SU-DHL-6 (cell line): ENCODE measurements at regions not wholly inside any gene's neighbourhood (a gene's known extent, or its start where the extent isn't known, plus 50 kb on each side); places are given as distances from the start of the nearest gene placed in this dataset.

Experiments used
- H2AFZ ChIP-seq: fragments of 200-600 bp; sonication (generic); 2 replicates; pipeline ENCODE4 v1.6.1; 2014; ENCODE audit warnings: low read depth, mild to moderate bottlenecking, moderate library complexity, mixed read lengths, antibody characterized with exemption, low read length; ENCODE audit not compliant: severe bottlenecking
- H3F3A ChIP-seq: fragments of 200-600 bp; shearing (Covaris generic); 2 replicates; pipeline ENCODE4 v1.6.0; 2016; ENCODE audit warnings: antibody characterized with exemption, mild to moderate bottlenecking; ENCODE audit not compliant: insufficient read depth
- H3K27ac ChIP-seq: fragments of 200-600 bp; sonication (generic); 2 replicates; pipeline ENCODE4 v1.5.1; 2016; ENCODE audit warnings: low read depth, mild to moderate bottlenecking, low read length, moderate library complexity, mixed read lengths
- H3K27me3 ChIP-seq: fragments of 200-600 bp; sonication (generic), shearing (Covaris generic); 2 replicates; pipeline ENCODE4 v1.6.0; 2014; ENCODE audit warnings: mild to moderate bottlenecking, low read length
- H3K36me3 ChIP-seq: fragments of 200-600 bp; sonication (generic); 2 replicates; pipeline ENCODE4 v1.6.1; 2014; ENCODE audit warnings: mild to moderate bottlenecking, low read length, mixed read lengths
- H3K4me2 ChIP-seq: fragments of 300-600, 200-600 bp; shearing (Covaris generic), sonication (generic); 2 replicates; pipeline ENCODE4 v1.6.0; 2014; ENCODE audit warnings: low read length, low read depth, mild to moderate bottlenecking; ENCODE audit not compliant: poor library complexity, severe bottlenecking
- H3K4me3 ChIP-seq: fragments of 200-600 bp; sonication (generic); 2 replicates; pipeline ENCODE4 v1.5.1; 2014; ENCODE audit warnings: antibody characterized with exemption, low read length, mild to moderate bottlenecking, mixed read lengths; ENCODE audit not compliant: insufficient read depth, poor library complexity, severe bottlenecking
- H3K79me2 ChIP-seq: fragments of 200-600 bp; sonication (generic); 2 replicates; pipeline ENCODE4 v1.6.1; 2014; ENCODE audit warnings: mild to moderate bottlenecking, low read length, moderate library complexity; ENCODE audit not compliant: insufficient read depth
- H3K9ac ChIP-seq: fragments of 200-600 bp; sonication (generic); 2 replicates; pipeline ENCODE4 v1.7.0; 2014; ENCODE audit warnings: mild to moderate bottlenecking, low read length
- H3K9me2 ChIP-seq: fragments of 200-600 bp; sonication (generic); replicated peaks from 2 replicates; pipeline ENCODE4 v1.6.1; 2014; ENCODE audit warnings: low read length; ENCODE audit not compliant: insufficient read depth
- H3K9me3 ChIP-seq: fragments of 200-600 bp; sonication (generic); 2 replicates; pipeline ENCODE4 v1.6.1; 2014; ENCODE audit warnings: low read length, mixed read lengths; ENCODE audit not compliant: insufficient read depth
- H4K20me1 ChIP-seq: fragments of 200-600 bp; sonication (generic); 2 replicates; pipeline ENCODE4 v1.6.1; 2014; ENCODE audit warnings: low read depth, mild to moderate bottlenecking, antibody characterized with exemption, low read length, moderate library complexity, mixed read lengths
- EZH2phosphoT487 ChIP-seq: fragments of 200-600 bp; sonication (generic), shearing (Covaris generic); conservative IDR thresholded peaks from 2 replicates; pipeline ENCODE4 v1.6.1; 2018; ENCODE audit warnings: mild to moderate bottlenecking, antibody characterized with exemption, low read length, moderate library complexity, mixed read lengths
- TF ChIP-seq, protein P1 (sequence below): fragments of 200-600 bp; sonication (generic); IDR thresholded peaks from one replicate; pipeline ENCODE4 v1.5.1; 2017; ENCODE audit warnings: antibody characterized with exemption, mild to moderate bottlenecking, low read length, moderate library complexity; ENCODE audit not compliant: insufficient read depth, poor library complexity, severe bottlenecking

DNA sequence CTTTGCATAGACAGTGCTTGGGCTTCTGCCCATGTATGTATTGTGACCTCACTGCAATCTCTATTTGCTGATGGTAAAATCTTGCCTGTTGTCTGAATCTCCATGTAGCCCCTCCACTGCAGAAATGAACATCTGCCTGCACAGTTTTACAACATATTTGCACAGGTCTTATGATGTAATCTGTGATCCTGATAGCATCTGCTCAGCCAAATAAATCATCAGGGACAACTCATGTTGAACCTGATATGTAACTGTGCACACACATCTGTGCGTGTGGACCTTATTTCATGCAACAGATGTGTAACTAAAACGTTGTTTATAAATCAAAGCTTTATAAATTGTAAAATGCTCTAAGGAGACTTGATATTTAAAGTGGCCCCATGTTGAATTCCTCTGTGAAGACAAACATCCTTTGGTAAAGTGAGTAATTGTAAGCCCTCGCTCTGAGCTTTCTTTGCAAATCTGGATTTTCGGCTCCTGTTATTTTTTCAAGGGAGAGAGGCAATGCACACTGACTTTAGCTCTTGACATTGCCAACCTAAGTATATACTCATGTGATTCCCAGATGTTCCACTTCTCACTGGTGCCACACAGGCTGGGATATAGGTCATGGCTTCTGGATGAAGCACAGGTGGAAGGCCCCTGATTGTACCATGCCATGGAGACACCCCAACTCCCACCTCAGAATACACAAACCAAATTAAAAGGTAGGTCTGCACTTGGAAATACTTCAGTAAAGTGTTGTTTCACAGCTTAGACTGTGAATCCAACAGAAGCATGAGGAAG, 371.3 kb downstream of the GRIN2B start:
- H3K9me2 ChIP-seq: no peaks in the 10 kb centered on the region
- TF ChIP-seq, protein P1, sequence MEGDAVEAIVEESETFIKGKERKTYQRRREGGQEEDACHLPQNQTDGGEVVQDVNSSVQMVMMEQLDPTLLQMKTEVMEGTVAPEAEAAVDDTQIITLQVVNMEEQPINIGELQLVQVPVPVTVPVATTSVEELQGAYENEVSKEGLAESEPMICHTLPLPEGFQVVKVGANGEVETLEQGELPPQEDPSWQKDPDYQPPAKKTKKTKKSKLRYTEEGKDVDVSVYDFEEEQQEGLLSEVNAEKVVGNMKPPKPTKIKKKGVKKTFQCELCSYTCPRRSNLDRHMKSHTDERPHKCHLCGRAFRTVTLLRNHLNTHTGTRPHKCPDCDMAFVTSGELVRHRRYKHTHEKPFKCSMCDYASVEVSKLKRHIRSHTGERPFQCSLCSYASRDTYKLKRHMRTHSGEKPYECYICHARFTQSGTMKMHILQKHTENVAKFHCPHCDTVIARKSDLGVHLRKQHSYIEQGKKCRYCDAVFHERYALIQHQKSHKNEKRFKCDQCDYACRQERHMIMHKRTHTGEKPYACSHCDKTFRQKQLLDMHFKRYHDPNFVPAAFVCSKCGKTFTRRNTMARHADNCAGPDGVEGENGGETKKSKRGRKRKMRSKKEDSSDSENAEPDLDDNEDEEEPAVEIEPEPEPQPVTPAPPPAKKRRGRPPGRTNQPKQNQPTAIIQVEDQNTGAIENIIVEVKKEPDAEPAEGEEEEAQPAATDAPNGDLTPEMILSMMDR: no peak
- TF ChIP-seq EZH2phosphoT487: no peak
- no peaks in the 10 kb centered on the region for H3F3A ChIP-seq
- no peak overlapping the region for H3K4me2 ChIP-seq
- H3K4me3 ChIP-seq: no peak overlapping the region
- H3K27me3 ChIP-seq: no peaks in the 10 kb centered on the region
- no peak overlapping the region for H2AFZ ChIP-seq
- no peaks in the 10 kb centered on the region for H3K36me3 ChIP-seq
- H3K9ac ChIP-seq: no peak overlapping the region
- no peak overlapping the region for H3K27ac ChIP-seq
- no peaks in the 10 kb centered on the region for H3K79me2 ChIP-seq
- no peaks in the 10 kb centered on the region for H3K9me3 ChIP-seq
- no peaks in the 10 kb centered on the region for H4K20me1 ChIP-seq

DNA sequence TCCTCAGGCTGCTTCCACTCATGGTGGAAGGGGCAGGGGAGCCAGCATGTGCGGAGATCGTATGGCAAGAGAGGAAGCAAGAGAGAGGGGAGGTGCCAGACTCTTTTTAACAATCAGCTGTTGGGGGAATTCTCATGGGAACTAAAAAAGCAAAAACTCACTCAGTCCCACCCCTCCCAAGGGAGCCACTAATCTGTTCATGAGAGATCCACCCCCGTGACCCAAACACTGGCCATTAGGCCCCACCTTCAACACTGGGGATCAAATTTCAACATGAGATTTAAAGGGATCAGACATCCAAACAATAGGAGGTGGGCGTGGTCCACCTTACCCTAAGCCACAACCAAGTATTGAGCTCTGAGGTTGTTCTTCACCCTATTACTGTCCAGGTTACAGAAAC, 375.1 kb downstream of the GRIN2B start:
- no peak for TF ChIP-seq EZH2phosphoT487
- TF ChIP-seq, protein P1: no peak
- no peak overlapping the region for H2AFZ ChIP-seq
- H4K20me1 ChIP-seq: no peaks in the 10 kb centered on the region
- H3K4me2 ChIP-seq: no peak overlapping the region
- no peaks in the 10 kb centered on the region for H3F3A ChIP-seq
- H3K27me3 ChIP-seq: no peaks in the 10 kb centered on the region
- no peak overlapping the region for H3K4me3 ChIP-seq
- no peaks in the 10 kb centered on the region for H3K36me3 ChIP-seq
- no peaks in the 10 kb centered on the region for H3K9me3 ChIP-seq
- no peaks in the 10 kb centered on the region for H3K9me2 ChIP-seq
- no peak overlapping the region for H3K9ac ChIP-seq
- no peaks in the 10 kb centered on the region for H3K79me2 ChIP-seq
- no peak overlapping the region for H3K27ac ChIP-seq

GRCh38 chr12:13603953-13604352, 377.4 kb downstream of the GRIN2B start:
- TF ChIP-seq EZH2phosphoT487: no peak
- TF ChIP-seq, protein P1: no peak

More at GRCh38 chr12:13603953-13604352, 377.4 kb downstream of the GRIN2B start:
- Histone ChIP-seq H3F3A (no peaks in the 10 kb centered on the region), H3K9me3 (no peaks in the 10 kb centered on the region), H3K79me2 (no peaks in the 10 kb centered on the region), H3K4me3 (no peak overlapping the region), H3K27ac (no peak overlapping the region), H3K9ac (no peak overlapping the region), H2AFZ (no peak overlapping the region), H3K4me2 (no peak overlapping the region), H3K27me3 (no peaks in the 10 kb centered on the region), H4K20me1 (no peaks in the 10 kb centered on the region), H3K9me2 (no peaks in the 10 kb centered on the region), H3K36me3 (no peaks in the 10 kb centered on the region)
